K562 (cell line): ENCODE measurements at regions not wholly inside any gene's neighbourhood (a gene's known extent, or its start where the extent isn't known, plus 50 kb on each side); places are given as distances from the start of the nearest gene placed in this dataset.

ENCODE experiments used
- ATAC-seq: fragments of 200-7000 bp; cut with Tn5 transposase; 3 replicates; pipeline ENCODE4 v1.9.1; 2020; ENCODE audit warnings: moderate library complexity
- BruUV-seq: library from RNA; stranded (reverse); fragments of 400-500 nt; replicated peaks from 2 replicates; lab custom pipeline; 2021; lab: Mats Ljungman, UMichigan
- CTCF ChIA-PET: fragments of 300-600 bp; formaldehyde crosslinking; extraction: SDS; loops from one replicate; lab custom pipeline; 2021; ENCODE audit warnings: low intra/inter-chr PET ratio; lab: Yijun Ruan, JAX
- POLR2A ChIA-PET: fragments of 300-600, 350-650 bp; sonication (Branson Sonifier 250); formaldehyde crosslinking; extraction: SDS; loops from one replicate; lab custom pipeline; 2021; ENCODE audit warnings: antibody characterized with exemption, inconsistent platforms; lab: Yijun Ruan, JAX
- DNase-seq, 4 experiments: peaks; one replicate each; pipeline versions ENCODE4 v3.0.0 to v3.0.0-alpha.2; 2011 to 2018; ENCODE audit warnings: low spot score in 3 of 4, mixed read lengths in 3 of 4; ENCODE audit errors: extremely low read depth in 1 of 4
- FAIRE-seq: peaks from 2 replicates; lab custom pipeline; 2011; peaks lifted over from hg19 to GRCh38; lab: Jason Lieb, UNC
- H2AFZ ChIP-seq: 2 replicates; pipeline ENCODE4 v1.6.0; 2011; ENCODE audit warnings: low read depth, low read length, control low read depth, inconsistent platforms
- H3K27ac ChIP-seq: fragments of 200-600 bp; 3 replicates; pipeline ENCODE4 v1.8.0; 2011; ENCODE audit warnings: low read depth, mild to moderate bottlenecking, control low read depth, inconsistent platforms, low read length, moderate library complexity, mixed read lengths; ENCODE audit errors: extremely low read depth
- H3K27me3 ChIP-seq, 2 experiments: fragments of 300-600 bp in 1 of 2; 2 replicates in 1 of 2; 3 replicates in 1 of 2; pipeline versions ENCODE4 v1.6.0 to v1.8.0; 2011; ENCODE audit warnings: inconsistent platforms in 2 of 2, low read length in 2 of 2, mild to moderate bottlenecking in 1 of 2, mixed read lengths in 1 of 2, moderate library complexity in 1 of 2; ENCODE audit not compliant: control insufficient read depth in 2 of 2, insufficient read depth in 2 of 2
- H3K36me3 ChIP-seq: fragments of 300-600 bp; 3 replicates; pipeline ENCODE4 v1.8.0; 2011; ENCODE audit warnings: mild to moderate bottlenecking, low read length, inconsistent platforms; ENCODE audit not compliant: control insufficient read depth, insufficient read depth
- H3K4me1 ChIP-seq, 2 experiments: fragments of 200-600 bp in 1 of 2; replicated peaks in 1 of 2; 2 replicates in 1 of 2; 3 replicates in 1 of 2; pipeline versions ENCODE4 v1.5.1 to v1.8.0; 2011; ENCODE audit warnings: inconsistent platforms in 2 of 2, low read length in 2 of 2, mild to moderate bottlenecking in 1 of 2, mixed read lengths in 1 of 2, moderate library complexity in 1 of 2; ENCODE audit not compliant: control insufficient read depth in 2 of 2, insufficient read depth in 2 of 2
- H3K4me2 ChIP-seq: 2 replicates; pipeline ENCODE4 v1.6.1; 2011; ENCODE audit warnings: low read length, control low read depth, inconsistent platforms, mixed read lengths; ENCODE audit not compliant: insufficient read depth
- H3K4me3 ChIP-seq: fragments of 200-600 bp; sonication (generic), shearing (Covaris generic); 2 replicates; pipeline ENCODE4 v1.5.1; 2016; ENCODE audit warnings: control low read depth, inconsistent platforms
- H3K79me2 ChIP-seq: fragments of 200-600 bp; 3 replicates; pipeline ENCODE4 v1.8.0; 2011; ENCODE audit warnings: low read length, inconsistent platforms; ENCODE audit not compliant: control insufficient read depth, insufficient read depth
- H3K9ac ChIP-seq, 2 experiments: 2 replicates each; pipeline versions ENCODE4 v1.6.0 to v1.6.1; 2011; ENCODE audit warnings: low read depth in 2 of 2, low read length in 2 of 2, control low read depth in 1 of 2, inconsistent platforms in 1 of 2, mild to moderate bottlenecking in 1 of 2, mixed read lengths in 1 of 2; ENCODE audit not compliant: insufficient read depth in 1 of 2
- H3K9me1 ChIP-seq: one replicate; pipeline ENCODE4 v1.6.0; 2011; ENCODE audit warnings: inconsistent platforms, mild to moderate bottlenecking, low read length, moderate library complexity; ENCODE audit not compliant: control insufficient read depth, insufficient read depth
- H3K9me3 ChIP-seq: replicated peaks from 2 replicates; pipeline ENCODE4 v1.5.1; 2011; ENCODE audit warnings: low read depth, low read length, inconsistent platforms; ENCODE audit not compliant: control insufficient read depth, insufficient read depth
- H4K20me1 ChIP-seq: replicated peaks from 2 replicates; pipeline ENCODE4 v1.6.1; 2011; ENCODE audit warnings: low read length, inconsistent platforms, mixed read lengths; ENCODE audit not compliant: control insufficient read depth, insufficient read depth
- ASH1L ChIP-seq: fragments of 450-650 bp; IDR thresholded peaks from 2 replicates; pipeline ENCODE4 v1.6.1; 2018; ENCODE audit warnings: borderline replicate concordance, mild to moderate bottlenecking, low read depth; ENCODE audit not compliant: partially characterized antibody
- HDAC1 ChIP-seq, 2 experiments: fragments of 450-650 bp; IDR thresholded peaks; 2 replicates each; pipeline ENCODE4 v1.6.1; 2016 to 2017; ENCODE audit warnings: inconsistent platforms in 1 of 2, mild to moderate bottlenecking in 1 of 2, moderate library complexity in 1 of 2
- HMG20B ChIP-seq: fragments of 250-450 bp; sonication (Bioruptor Pico); IDR thresholded peaks from 2 replicates; pipeline ENCODE4 v1.5.0; 2021; ENCODE audit warnings: mild to moderate bottlenecking
- KAT8 ChIP-seq: fragments of 450-650 bp; IDR thresholded peaks from 2 replicates; pipeline ENCODE4 v1.6.1; 2016; ENCODE audit warnings: low read depth, mild to moderate bottlenecking
- KDM4B ChIP-seq, 2 experiments: fragments of 450-650 bp in 1 of 2; sonication (generic) in 1 of 2; IDR thresholded peaks; 2 replicates each; pipeline ENCODE4 v1.6.1; 2016 to 2017; ENCODE audit warnings: borderline replicate concordance in 2 of 2, antibody characterized with exemption in 1 of 2, low read depth in 1 of 2, mild to moderate bottlenecking in 1 of 2
- MBD2 ChIP-seq: sonication (generic); IDR thresholded peaks from 2 replicates; pipeline ENCODE4 v1.6.1; 2016; ENCODE audit warnings: low read depth, borderline replicate concordance
- MXD1 ChIP-seq: fragments of 250-450 bp; sonication (Bioruptor Pico); IDR thresholded peaks from 2 replicates; pipeline ENCODE4 v1.8.0; 2021; ENCODE audit warnings: borderline replicate concordance, mild to moderate bottlenecking, moderate library complexity; ENCODE audit not compliant: poor library complexity, severe bottlenecking
- NR2C1 ChIP-seq, 2 experiments: fragments of 450-650 bp; IDR thresholded peaks; 2 replicates each; pipeline ENCODE4 v1.6.1; 2017; ENCODE audit warnings: mild to moderate bottlenecking in 2 of 2, antibody characterized with exemption in 1 of 2, inconsistent platforms in 1 of 2, missing compliant biosample characterization in 1 of 2, missing genetic modification characterization in 1 of 2
- PPARD ChIP-seq: fragments of 250-450 bp; sonication (Bioruptor Pico); IDR thresholded peaks from 2 replicates; pipeline ENCODE4 v1.8.0; 2022; ENCODE audit warnings: inconsistent platforms, mild to moderate bottlenecking, moderate library complexity
- RFX1 ChIP-seq: fragments of 450-650 bp; IDR thresholded peaks from 2 replicates; pipeline ENCODE4 v1.6.1; 2016; ENCODE audit warnings: mild to moderate bottlenecking, moderate library complexity
- SIX5 ChIP-seq, 2 experiments: IDR thresholded peaks; 2 replicates each; pipeline ENCODE4 v1.6.1; 2011; ENCODE audit warnings: low read length in 2 of 2, borderline replicate concordance in 1 of 2, low read depth in 1 of 2, mild to moderate bottlenecking in 1 of 2, moderate library complexity in 1 of 2; ENCODE audit not compliant: insufficient read depth in 1 of 2
- SNIP1 ChIP-seq: fragments of 450-650 bp; IDR thresholded peaks from 2 replicates; pipeline ENCODE4 v1.7.1; 2017; ENCODE audit warnings: low read depth, mild to moderate bottlenecking
- TBP ChIP-seq: optimal IDR thresholded peaks from 2 replicates; pipeline ENCODE3; 2011; ENCODE audit warnings: low read depth, low read length, improper control_type of control experiment
- ZBTB8A ChIP-seq: fragments of 450-650 bp; IDR thresholded peaks from 2 replicates; pipeline ENCODE4 v1.6.1; 2018; ENCODE audit warnings: mild to moderate bottlenecking, moderate library complexity; ENCODE audit not compliant: partially characterized antibody
- WGBS: fragments of 100-300 bp; shearing (Covaris generic); methylation state at CpG from one replicate; pipeline ENCODE4 v1.1.6; 2016; ENCODE audit warnings: low coverage, mixed read lengths; ENCODE audit not compliant: insufficient coverage; ENCODE audit errors: missing lambda C conversion rate; 5-methylcytosine and 5-hydroxymethylcytosine counted together
- in situ Hi-C: fragments of 300-500 bp; cut with MboI; formaldehyde crosslinking; loops from 4 replicates; pipeline ENCODE4 v1.15.0; 2018; ENCODE audit warnings: inconsistent platforms, mixed read lengths
- intact Hi-C: fragments of 100-400 bp; cut with micrococcal nuclease; formaldehyde crosslinking; loops from 2 replicates; pipeline ENCODE4 v1.14.2; 2022
- TF ChIP-seq, protein P1 (sequence below): IDR thresholded peaks from 2 replicates; pipeline ENCODE4 v1.6.1; 2011; ENCODE audit warnings: borderline replicate concordance, low read depth, mild to moderate bottlenecking, moderate library complexity, low read length; ENCODE audit not compliant: insufficient read depth, poor library complexity, severe bottlenecking
- TF ChIP-seq, protein P2 (sequence below): fragments of 150-350 bp; IDR thresholded peaks from 2 replicates; pipeline ENCODE4 v1.6.1; 2014; ENCODE audit warnings: low read depth, mild to moderate bottlenecking, low read length, borderline replicate concordance

GRCh38 chr7:96427143-96427542 is 105.2 kb upstream of the SLC25A13 start (continued):
- TF ChIP-seq TBP (no peak), NR2C1 (IDR thresholded peaks at IDR 0.05) (no peak), NR2C1 (tag; IDR thresholded peaks at IDR 0.05) (no peak)

DNA sequence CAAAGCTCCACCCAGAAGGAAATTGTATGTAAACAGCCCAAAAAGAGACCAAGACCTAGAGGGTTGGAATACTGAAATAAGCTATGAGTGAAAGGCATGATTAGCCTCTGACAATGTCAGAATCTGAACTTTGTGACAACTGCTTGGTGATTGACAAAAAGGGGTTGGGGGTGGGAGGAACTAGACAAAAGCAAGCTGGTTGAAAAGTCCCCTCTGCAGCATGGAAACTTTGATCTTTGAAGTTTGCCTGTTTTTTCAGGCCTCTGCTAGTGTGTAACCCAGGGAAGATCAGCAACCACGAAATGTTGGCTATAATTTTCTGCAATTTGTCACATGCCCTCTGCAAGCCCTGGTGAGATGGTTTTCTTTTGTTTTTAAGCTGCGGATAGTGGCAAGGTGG is 104.8 kb upstream of the SLC25A13 start:
- CTCF ChIA-PET: no interaction called here
- no TSS peak for BruUV-seq
- POLR2A ChIA-PET: no interaction called here
- DNase-seq: no peak
- H3K4me3 ChIP-seq: no peak overlapping the region
- H3K36me3 ChIP-seq: no peaks in the 10 kb centered on the region
- H3K9ac ChIP-seq: no peak overlapping the region
- H3K9me3 ChIP-seq: no peaks in the 10 kb centered on the region
- H3K9me1 ChIP-seq: no peaks in the 10 kb centered on the region
- H3K27me3 ChIP-seq: no peaks in the 10 kb centered on the region; a peak in 1 of 5 replicates
- intact Hi-C loops: no loop called here
- H3K4me1 ChIP-seq: no peaks in the 10 kb centered on the region
- no peak for ATAC-seq
- H4K20me1 ChIP-seq: no peaks in the 10 kb centered on the region
- 0% methylated on average over 2 of the region's 2 CpGs for WGBS
- no peak overlapping the region for H3K4me2 ChIP-seq
- H3K27ac ChIP-seq: no peak overlapping the region
- no peaks in the 10 kb centered on the region for H3K79me2 ChIP-seq
- H2AFZ ChIP-seq: no peak overlapping the region
- no peak for FAIRE-seq
- in situ Hi-C loops: no loop called here
- TF ChIP-seq HDAC1 (IDR thresholded peaks at IDR 0.05): no peak
- TF ChIP-seq PPARD: no peak
- no peak for TF ChIP-seq KDM4B (IDR thresholded peaks at IDR 0.05; ENCODE audit: borderline replicate concordance in 2 of 2, low read depth in 1 of 2)
- TF ChIP-seq, protein P1, sequence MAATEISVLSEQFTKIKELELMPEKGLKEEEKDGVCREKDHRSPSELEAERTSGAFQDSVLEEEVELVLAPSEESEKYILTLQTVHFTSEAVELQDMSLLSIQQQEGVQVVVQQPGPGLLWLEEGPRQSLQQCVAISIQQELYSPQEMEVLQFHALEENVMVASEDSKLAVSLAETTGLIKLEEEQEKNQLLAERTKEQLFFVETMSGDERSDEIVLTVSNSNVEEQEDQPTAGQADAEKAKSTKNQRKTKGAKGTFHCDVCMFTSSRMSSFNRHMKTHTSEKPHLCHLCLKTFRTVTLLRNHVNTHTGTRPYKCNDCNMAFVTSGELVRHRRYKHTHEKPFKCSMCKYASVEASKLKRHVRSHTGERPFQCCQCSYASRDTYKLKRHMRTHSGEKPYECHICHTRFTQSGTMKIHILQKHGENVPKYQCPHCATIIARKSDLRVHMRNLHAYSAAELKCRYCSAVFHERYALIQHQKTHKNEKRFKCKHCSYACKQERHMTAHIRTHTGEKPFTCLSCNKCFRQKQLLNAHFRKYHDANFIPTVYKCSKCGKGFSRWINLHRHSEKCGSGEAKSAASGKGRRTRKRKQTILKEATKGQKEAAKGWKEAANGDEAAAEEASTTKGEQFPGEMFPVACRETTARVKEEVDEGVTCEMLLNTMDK: no peak
- TF ChIP-seq KAT8: no peak
- TF ChIP-seq ZBTB8A: no peak
- TF ChIP-seq SIX5 (IDR thresholded peaks at IDR 0.05; ENCODE audit: borderline replicate concordance in 1 of 2, insufficient read depth in 1 of 2, low read depth in 1 of 2, low read length in 2 of 2): no peak
- TF ChIP-seq, protein P2, sequence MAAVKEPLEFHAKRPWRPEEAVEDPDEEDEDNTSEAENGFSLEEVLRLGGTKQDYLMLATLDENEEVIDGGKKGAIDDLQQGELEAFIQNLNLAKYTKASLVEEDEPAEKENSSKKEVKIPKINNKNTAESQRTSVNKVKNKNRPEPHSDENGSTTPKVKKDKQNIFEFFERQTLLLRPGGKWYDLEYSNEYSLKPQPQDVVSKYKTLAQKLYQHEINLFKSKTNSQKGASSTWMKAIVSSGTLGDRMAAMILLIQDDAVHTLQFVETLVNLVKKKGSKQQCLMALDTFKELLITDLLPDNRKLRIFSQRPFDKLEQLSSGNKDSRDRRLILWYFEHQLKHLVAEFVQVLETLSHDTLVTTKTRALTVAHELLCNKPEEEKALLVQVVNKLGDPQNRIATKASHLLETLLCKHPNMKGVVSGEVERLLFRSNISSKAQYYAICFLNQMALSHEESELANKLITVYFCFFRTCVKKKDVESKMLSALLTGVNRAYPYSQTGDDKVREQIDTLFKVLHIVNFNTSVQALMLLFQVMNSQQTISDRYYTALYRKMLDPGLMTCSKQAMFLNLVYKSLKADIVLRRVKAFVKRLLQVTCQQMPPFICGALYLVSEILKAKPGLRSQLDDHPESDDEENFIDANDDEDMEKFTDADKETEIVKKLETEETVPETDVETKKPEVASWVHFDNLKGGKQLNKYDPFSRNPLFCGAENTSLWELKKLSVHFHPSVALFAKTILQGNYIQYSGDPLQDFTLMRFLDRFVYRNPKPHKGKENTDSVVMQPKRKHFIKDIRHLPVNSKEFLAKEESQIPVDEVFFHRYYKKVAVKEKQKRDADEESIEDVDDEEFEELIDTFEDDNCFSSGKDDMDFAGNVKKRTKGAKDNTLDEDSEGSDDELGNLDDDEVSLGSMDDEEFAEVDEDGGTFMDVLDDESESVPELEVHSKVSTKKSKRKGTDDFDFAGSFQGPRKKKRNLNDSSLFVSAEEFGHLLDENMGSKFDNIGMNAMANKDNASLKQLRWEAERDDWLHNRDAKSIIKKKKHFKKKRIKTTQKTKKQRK: no peak
- TF ChIP-seq MBD2: no peak
- TF ChIP-seq ASH1L: no peak
- no peak for TF ChIP-seq SNIP1
- TF ChIP-seq MXD1 (CRISPR knock-in tag): no peak
- TF ChIP-seq RFX1: no peak
- TF ChIP-seq HMG20B: no peak
